AG04450 (cell line): ENCODE measurements at regions not wholly inside any gene's neighbourhood (a gene's known extent, or its start where the extent isn't known, plus 50 kb on each side); places are given as distances from the start of the nearest gene placed in this dataset.

Experiments
- CTCF ChIA-PET: fragments of 300-600, 350-600 bp; formaldehyde crosslinking; extraction: SDS; loops from one replicate; lab custom pipeline; 2022; ENCODE audit warnings: antibody characterized with exemption, inconsistent platforms; lab: Charles Lee
- POLR2A ChIA-PET: fragments of 350-600 bp; formaldehyde crosslinking; extraction: SDS; loops from one replicate; lab custom pipeline; 2021; ENCODE audit warnings: antibody characterized with exemption, inconsistent platforms; lab: Yijun Ruan, JAX
- DNase-seq: peaks from one replicate; pipeline ENCODE4 v3.0.0-alpha.2; 2011; ENCODE audit warnings: low read depth, low spot score
- H3K27ac ChIP-seq: one replicate; pipeline ENCODE4 v1.5.1; 2012; ENCODE audit warnings: low read depth, low read length, control low read depth
- H3K27me3 ChIP-seq: one replicate; pipeline ENCODE4 v1.6.0; 2012; ENCODE audit warnings: low read length; ENCODE audit not compliant: control insufficient read depth, insufficient read depth
- H3K4me3 ChIP-seq: 2 replicates; pipeline ENCODE4 v1.5.1; 2011; ENCODE audit warnings: mild to moderate bottlenecking, low read depth, low read length, control low read depth
- H3K9me3 ChIP-seq: 2 replicates; pipeline ENCODE4 v1.5.1; 2012; ENCODE audit warnings: low read length; ENCODE audit not compliant: control insufficient read depth, insufficient read depth
- TF ChIP-seq, protein P1 (sequence below): IDR thresholded peaks from 2 replicates; pipeline ENCODE4 v1.5.1; 2011; ENCODE audit warnings: low read depth, low read length, control low read depth, inconsistent platforms

DNA sequence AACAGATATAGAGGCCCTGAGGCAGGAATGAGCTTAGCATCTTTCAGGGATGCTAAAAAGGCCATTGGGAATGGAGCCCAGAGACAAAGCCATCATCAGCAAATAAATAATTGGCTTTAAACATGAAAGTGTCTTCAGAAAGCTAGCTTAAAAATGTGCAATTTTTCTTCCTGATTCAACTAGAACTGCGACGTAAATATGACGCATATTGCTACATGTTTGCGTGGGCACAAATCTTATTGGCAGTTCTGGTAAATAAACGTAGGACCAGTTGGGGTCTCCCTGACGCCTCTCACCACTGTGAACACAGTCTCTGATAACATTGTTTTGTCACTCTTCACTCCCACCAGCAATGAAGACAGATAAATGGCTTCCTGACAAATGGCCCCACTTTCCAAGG is 97.3 kb upstream of the SRD5A3 start:
- CTCF ChIA-PET: no interaction called here
- H3K27ac ChIP-seq: no peak overlapping the region
- TF ChIP-seq, protein P1, sequence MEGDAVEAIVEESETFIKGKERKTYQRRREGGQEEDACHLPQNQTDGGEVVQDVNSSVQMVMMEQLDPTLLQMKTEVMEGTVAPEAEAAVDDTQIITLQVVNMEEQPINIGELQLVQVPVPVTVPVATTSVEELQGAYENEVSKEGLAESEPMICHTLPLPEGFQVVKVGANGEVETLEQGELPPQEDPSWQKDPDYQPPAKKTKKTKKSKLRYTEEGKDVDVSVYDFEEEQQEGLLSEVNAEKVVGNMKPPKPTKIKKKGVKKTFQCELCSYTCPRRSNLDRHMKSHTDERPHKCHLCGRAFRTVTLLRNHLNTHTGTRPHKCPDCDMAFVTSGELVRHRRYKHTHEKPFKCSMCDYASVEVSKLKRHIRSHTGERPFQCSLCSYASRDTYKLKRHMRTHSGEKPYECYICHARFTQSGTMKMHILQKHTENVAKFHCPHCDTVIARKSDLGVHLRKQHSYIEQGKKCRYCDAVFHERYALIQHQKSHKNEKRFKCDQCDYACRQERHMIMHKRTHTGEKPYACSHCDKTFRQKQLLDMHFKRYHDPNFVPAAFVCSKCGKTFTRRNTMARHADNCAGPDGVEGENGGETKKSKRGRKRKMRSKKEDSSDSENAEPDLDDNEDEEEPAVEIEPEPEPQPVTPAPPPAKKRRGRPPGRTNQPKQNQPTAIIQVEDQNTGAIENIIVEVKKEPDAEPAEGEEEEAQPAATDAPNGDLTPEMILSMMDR: no peak
- no peak for DNase-seq
- POLR2A ChIA-PET: no interaction called here
- H3K9me3 ChIP-seq: no peaks in the 10 kb centered on the region
- no peaks in the 10 kb centered on the region for H3K27me3 ChIP-seq
- no peak overlapping the region for H3K4me3 ChIP-seq

DNA sequence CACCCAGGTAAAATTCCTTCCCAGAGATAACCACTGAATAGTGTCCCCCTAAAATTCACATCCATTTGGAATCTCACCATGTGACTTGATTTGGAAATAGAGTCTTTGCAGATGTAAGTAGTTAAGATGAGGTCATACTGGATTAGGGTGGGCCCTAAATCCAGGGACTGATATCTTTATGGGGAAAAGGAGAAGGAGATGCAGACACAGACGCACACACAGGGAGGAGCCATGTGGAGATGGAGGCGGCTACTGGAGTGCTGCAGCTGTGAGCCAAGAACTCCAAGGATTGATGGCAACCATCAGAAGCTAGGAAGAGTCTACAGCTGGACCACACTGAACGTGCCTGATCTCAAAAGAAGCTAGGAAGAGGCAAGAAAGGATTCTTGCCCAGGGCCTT is 96.6 kb upstream of the SRD5A3 start:
- TF ChIP-seq, protein P1: no peak
- POLR2A ChIA-PET: no interaction called here
- no peak for DNase-seq
- H3K27me3 ChIP-seq: no peaks in the 10 kb centered on the region
- CTCF ChIA-PET: no interaction called here
- no peak overlapping the region for H3K4me3 ChIP-seq
- no peaks in the 10 kb centered on the region for H3K9me3 ChIP-seq
- H3K27ac ChIP-seq: no peak overlapping the region

DNA sequence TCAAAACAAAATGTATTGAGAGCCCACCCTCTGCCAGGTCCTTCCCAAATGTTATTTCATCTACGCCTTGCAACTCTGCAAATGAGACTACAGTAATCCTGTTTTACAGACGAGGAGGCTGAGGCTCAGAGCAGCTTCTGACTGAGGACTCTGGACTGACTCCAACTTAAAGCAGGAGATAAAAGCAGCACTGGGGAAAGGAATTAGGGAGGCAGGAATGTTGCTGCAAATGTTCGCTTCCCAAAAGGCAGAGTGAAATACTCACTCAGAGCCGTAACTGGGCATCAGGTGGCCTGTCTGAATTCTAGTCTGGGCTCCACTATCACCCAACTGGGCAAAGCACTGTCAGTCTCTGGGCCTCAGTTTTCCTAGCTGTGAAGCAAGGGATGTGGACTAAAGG is 94.7 kb upstream of the SRD5A3 start:
- ChIA-PET POLR2A (no interaction called here), CTCF (no interaction called here)
- Histone ChIP-seq H3K27me3 (no peaks in the 10 kb centered on the region), H3K27ac (no peak overlapping the region), H3K9me3 (no peaks in the 10 kb centered on the region), H3K4me3 (no peak overlapping the region)
- DNase-seq: no peak
- TF ChIP-seq, protein P1: no peak

DNA sequence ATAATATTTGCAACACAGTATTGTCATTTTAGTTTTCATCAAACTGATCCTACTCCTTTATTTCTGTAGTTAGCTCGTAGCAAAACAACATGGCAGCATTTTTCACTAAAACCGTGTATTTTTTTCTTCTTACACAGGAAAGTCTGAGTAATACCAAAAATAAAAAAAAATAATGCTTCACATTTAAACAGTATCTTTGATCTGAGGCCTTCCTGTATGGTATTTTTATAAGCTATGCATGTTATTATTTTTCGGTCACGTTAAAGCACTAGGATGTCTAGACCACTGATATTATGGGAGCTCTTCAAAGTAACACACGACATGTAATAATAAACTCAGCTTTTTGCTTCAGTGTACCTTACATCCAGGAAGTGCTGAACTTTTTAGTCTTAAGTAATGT is 94.1 kb upstream of the SRD5A3 start:
- POLR2A ChIA-PET: no interaction called here
- H3K4me3 ChIP-seq: no peak overlapping the region
- TF ChIP-seq, protein P1: no peak
- peaks cover 5% of the 10 kb centered on the region for H3K27me3 ChIP-seq
- DNase-seq: no peak
- H3K27ac ChIP-seq: no peak overlapping the region
- CTCF ChIA-PET: no interaction called here
- H3K9me3 ChIP-seq: no peaks in the 10 kb centered on the region

DNA sequence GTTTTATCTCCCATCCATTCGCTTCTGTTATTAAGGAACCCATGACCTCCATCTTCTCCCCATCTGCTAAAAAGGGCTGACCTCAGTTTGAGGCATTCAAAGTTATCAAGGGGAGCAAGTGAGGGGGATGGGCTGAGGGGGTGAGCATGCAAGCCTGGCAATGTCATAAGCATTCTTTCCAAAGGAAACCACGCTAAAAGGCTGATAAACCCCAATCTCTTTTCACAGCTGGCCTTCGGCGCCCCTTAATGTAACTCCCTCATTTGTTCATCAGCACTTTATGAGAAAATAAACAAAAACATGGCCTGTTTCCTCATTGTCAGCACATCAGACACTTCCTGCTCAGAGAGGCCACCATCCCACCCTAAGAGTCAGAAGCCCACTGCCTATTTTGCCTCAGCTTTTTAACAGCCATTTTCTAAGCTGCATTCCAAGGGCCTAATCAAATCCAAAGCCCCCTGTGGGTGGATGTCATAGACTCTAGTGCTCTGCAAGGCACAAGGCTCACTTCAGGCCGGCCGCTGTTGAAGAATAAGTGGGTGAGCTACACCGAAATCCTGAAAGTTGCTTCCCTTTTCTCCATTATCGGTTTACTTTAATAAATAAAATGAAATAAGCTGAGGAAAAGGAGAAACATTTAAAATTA is 92.0 kb upstream of the SRD5A3 start:
- CTCF ChIA-PET: no interaction called here
- no peak for DNase-seq
- no peak overlapping the region for H3K4me3 ChIP-seq
- no peak overlapping the region for H3K27ac ChIP-seq
- peaks cover 5% of the 10 kb centered on the region for H3K27me3 ChIP-seq
- no peaks in the 10 kb centered on the region for H3K9me3 ChIP-seq
- POLR2A ChIA-PET: no interaction called here
- TF ChIP-seq, protein P1: no peak
